Peyer's patch (tissue), 4 donors: ENCODE measurements at regions not wholly inside any gene's neighbourhood (a gene's known extent, or its start where the extent isn't known, plus 50 kb on each side); places are given as distances from the start of the nearest gene placed in this dataset.

Experiments used
- CTCF ChIP-seq, 6 experiments: fragments of 450-650 bp in 4 of 6; fragments of 200-600 bp in 2 of 6; sonication (generic) in 1 of 6; IDR thresholded peaks; one replicate each; pipeline ENCODE4 v1.5.1; 2017 to 2019; ENCODE audit warnings: antibody characterized with exemption in 6 of 6, mild to moderate bottlenecking in 3 of 6, moderate library complexity in 1 of 6
- POLR2A ChIP-seq, 2 donors: fragments of 450-650 bp; IDR thresholded peaks; one replicate each; pipeline ENCODE4 v1.5.1; 2017; ENCODE audit warnings: antibody characterized with exemption in 2 of 2, mild to moderate bottlenecking in 2 of 2, moderate library complexity in 2 of 2

GRCh38 chr16:77059446-77059845 lies 131.5 kb upstream of the MON1B start:
- TF ChIP-seq CTCF (IDR thresholded peaks at IDR 0.05) = no peak
- no peak for TF ChIP-seq POLR2A (IDR thresholded peaks at IDR 0.05)
